ENCODE measurements at regions not wholly inside any gene's neighbourhood (a gene's known extent, or its start where the extent isn't known, plus 50 kb on each side); places are given as distances from the start of the nearest gene placed in this dataset.
A peak's percentile ranks its signal among the peaks of the same experiment; 100 is the strongest.

- TF ChIP-seq HDGF (IDR thresholded peaks at IDR 0.05; ENCODE audit: borderline replicate concordance) (no peak), ARNT (IDR thresholded peaks at IDR 0.05) (no peak), CTBP1 (IDR thresholded peaks at IDR 0.05; ENCODE audit: borderline replicate concordance) (no peak), BHLHE40 (IDR thresholded peaks at IDR 0.05; ENCODE audit: borderline replicate concordance) (no peak), FOXM1 (IDR thresholded peaks at IDR 0.05; ENCODE audit: borderline replicate concordance) (no peak)
- POLR2A ChIA-PET, result no interaction called here
- DNase-seq (ENCODE audit: extremely low spot score), result no peak
- CTCF ChIA-PET, result interaction anchor here (1.2 kb wide), 1 partner anchor 168 kb away, joined by 4 read pairs; no protein-coding TSS in a partner anchor
Observed at GRCh38 chr9:134275375-134275774, 50.9 kb upstream of the RXRA start.

- POLR2A ChIA-PET, result no interaction called here
- CTCF ChIA-PET, result no interaction called here
- peak; percentile 27 for DNase-seq (ENCODE audit: extremely low spot score)
Observed at GRCh38 chr9:134276453-134277245, 49.6 kb upstream of the RXRA start.

More at GRCh38 chr9:134276453-134277245, 49.6 kb upstream of the RXRA start:
- TF ChIP-seq BHLHE40 (IDR thresholded peaks at IDR 0.05; ENCODE audit: borderline replicate concordance) (no peak), CTBP1 (IDR thresholded peaks at IDR 0.05; ENCODE audit: borderline replicate concordance) (no peak), HDGF (IDR thresholded peaks at IDR 0.05; ENCODE audit: borderline replicate concordance) (no peak), SP1 (IDR thresholded peaks at IDR 0.05) (no peak), ARNT (IDR thresholded peaks at IDR 0.05) (no peak), LEF1 (IDR thresholded peaks at IDR 0.05; ENCODE audit: borderline replicate concordance) (no peak), FOXK2 (IDR thresholded peaks at IDR 0.05) (no peak), TARDBP (IDR thresholded peaks at IDR 0.05) (no peak), FOXM1 (IDR thresholded peaks at IDR 0.05; ENCODE audit: borderline replicate concordance) (no peak)
